SK-N-MC (cell line): ENCODE measurements at regions not wholly inside any gene's neighbourhood (a gene's known extent, or its start where the extent isn't known, plus 50 kb on each side); places are given as distances from the start of the nearest gene placed in this dataset.

ENCODE experiments used
- DNase-seq: peaks from one replicate; pipeline ENCODE4 v3.0.0-alpha.2; 2011; ENCODE audit warnings: low read depth, low spot score
- H3K27ac ChIP-seq: fragments of 200-600 bp; sonication (generic); 2 replicates; pipeline ENCODE4 v1.5.1; 2016; ENCODE audit warnings: mixed run types
- H3K36me3 ChIP-seq: fragments of 200-600 bp; sonication (generic); 2 replicates; pipeline ENCODE4 v1.6.1; 2017; ENCODE audit warnings: antibody characterized with exemption, low read length, mixed read lengths; ENCODE audit not compliant: insufficient read depth
- H3K4me3 ChIP-seq: fragments of 200-600 bp; sonication (generic); 2 replicates; pipeline ENCODE4 v1.5.1; 2016
- H3K9ac ChIP-seq: fragments of 200-600 bp; sonication (generic); 2 replicates; pipeline ENCODE4 v1.8.0; 2017; ENCODE audit warnings: mixed run types, mixed read lengths; ENCODE audit not compliant: insufficient read length
- H3K9me3 ChIP-seq: fragments of 200-600 bp; sonication (generic); 2 replicates; pipeline ENCODE4 v1.6.1; 2017; ENCODE audit warnings: low read depth, mild to moderate bottlenecking, antibody characterized with exemption, low read length, moderate library complexity, mixed read lengths
- EZH2 ChIP-seq: fragments of 200-600 bp; sonication (generic); IDR thresholded peaks from one replicate; pipeline ENCODE4 v1.6.1; 2017; ENCODE audit warnings: antibody characterized with exemption
- FOXP2 ChIP-seq: optimal IDR thresholded peaks from 2 replicates; pipeline ENCODE3; 2011; ENCODE audit warnings: mild to moderate bottlenecking, moderate library complexity; ENCODE audit not compliant: insufficient read depth; ENCODE audit errors: extremely low read length, control extremely low read depth
- POLR2AphosphoS5 ChIP-seq: IDR thresholded peaks from 2 replicates; pipeline ENCODE4 v1.6.1; 2012; ENCODE audit warnings: mild to moderate bottlenecking, low read depth, low read length, borderline replicate concordance

DNA sequence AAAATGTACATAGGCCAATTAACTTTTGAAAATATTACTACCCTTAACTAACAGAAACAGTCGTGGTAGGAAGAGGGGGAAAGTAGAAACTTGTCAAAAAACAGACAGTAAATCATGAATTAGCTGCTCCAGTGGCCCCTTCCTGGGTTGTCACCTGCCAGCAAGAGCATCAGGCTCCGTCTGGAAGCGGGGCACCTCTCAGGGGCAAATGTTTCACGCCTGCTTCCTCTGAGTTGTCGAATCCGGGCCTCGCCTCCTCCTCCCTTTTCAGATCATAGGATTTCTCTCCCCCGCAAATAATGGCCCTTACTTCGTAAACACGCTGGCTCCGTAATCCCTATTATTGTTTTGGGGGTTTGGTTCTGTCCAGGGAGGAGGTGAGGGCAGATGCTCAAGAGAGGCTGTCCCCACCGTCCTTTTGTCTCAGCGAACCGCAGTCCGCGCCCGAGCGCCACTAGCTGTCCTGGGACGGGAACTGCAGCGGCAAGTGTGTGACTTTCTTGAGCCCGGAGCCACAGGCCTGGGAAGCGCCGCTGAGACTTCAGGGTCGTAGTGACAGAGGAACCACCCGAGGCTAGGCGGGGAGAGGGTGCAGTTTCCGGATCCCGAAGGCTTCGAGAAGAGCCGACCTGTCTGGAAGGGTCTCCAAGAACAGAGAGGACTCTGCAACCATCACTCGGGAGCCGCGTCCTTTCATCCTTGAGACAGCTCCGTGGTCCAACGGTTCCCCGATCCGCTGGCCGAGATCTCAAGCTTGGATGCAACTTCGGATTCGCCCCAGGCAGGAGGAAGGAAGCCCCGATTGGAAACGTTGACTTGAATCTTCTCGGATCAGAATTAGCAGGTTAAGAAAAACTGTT lies 214.5 kb upstream of the ZNF184 start:
- TF ChIP-seq EZH2 (no peak), POLR2AphosphoS5 (no peak), FOXP2 (no peak)
- Histone ChIP-seq H3K9ac (peak overlapping the region; percentile 78), H3K4me3 (peak overlapping the region; percentile 100), H3K27ac (peak overlapping the region; percentile 76), H3K36me3 (no peaks in the 10 kb centered on the region), H3K9me3 (no peaks in the 10 kb centered on the region)
- no peak for DNase-seq

DNA sequence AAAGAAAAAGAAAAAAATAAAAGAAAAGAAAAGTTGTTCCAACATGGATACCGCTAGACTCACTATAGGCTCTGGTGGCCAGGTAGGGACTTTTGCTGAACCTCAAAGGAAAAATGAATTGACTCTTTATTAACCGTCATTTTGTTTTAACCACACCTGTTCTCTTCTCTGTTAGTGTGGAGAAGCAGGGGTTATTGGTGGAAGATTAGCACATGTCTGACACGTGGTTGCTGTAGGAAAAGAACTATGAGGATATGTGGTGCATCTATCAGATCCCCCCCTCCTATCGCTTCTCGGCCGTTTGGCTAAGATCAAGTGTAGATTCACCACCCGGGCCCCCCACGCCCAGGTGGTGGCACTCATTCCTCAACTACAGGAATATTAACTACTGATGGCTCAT lies 212.4 kb upstream of the ZNF184 start:
- TF ChIP-seq POLR2AphosphoS5 (no peak), EZH2 (no peak), FOXP2 (no peak)
- no peak overlapping the region for H3K4me3 ChIP-seq
- H3K9me3 ChIP-seq, result no peaks in the 10 kb centered on the region
- no peaks in the 10 kb centered on the region for H3K36me3 ChIP-seq
- no peak overlapping the region for H3K9ac ChIP-seq
- no peak overlapping the region for H3K27ac ChIP-seq
- no peak for DNase-seq

DNA sequence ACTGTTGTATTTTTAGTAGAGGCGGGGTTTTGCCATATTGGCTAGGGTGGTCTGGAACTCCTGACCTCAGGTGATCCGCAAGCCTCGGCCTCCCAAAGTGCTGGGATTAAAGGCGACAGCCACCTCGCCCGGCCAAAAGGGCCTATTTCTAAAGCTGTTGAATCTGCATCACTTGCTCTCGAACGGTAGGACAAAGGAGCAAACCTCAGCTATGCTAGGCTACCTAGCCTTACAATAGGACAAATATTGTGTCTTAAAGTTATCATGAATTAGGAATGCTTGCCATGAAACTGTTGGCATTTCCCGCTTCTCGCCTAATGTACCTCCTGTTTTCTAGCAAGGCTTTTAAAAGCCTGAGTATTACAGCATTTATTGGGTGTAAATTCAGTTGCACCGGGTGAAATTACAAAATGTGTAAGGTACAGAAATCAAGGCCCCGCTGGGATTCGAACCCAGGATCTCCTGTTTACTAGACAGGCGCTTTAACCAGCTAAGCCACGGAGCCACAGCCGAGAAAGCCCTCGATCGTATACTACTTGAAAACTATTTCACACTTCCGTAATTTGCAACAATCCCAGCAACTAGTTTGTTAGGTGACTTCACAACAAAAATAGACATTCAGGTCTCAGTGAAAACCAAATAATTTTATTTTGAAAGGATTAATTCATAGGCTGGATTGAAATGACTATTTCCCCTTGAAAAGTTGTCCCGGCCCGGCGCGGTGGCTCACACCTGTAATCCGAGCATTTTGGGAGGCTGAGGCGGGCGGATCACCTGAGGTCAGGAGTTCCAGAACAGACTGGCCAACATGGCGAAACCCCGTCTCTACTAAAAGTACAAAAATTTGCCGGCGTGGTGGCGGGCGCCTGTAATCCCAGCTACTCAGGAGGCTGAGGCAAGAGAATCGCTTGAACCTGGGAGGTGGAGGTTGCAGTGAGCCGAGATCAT lies 211.6 kb upstream of the ZNF184 start:
- Histone ChIP-seq H3K9ac (no peak overlapping the region), H3K9me3 (no peaks in the 10 kb centered on the region), H3K4me3 (peak overlapping the region; percentile 48), H3K36me3 (no peaks in the 10 kb centered on the region), H3K27ac (peak overlapping the region; percentile 50; the same call in 1 of the 2 replicates)
- TF ChIP-seq FOXP2 (no peak), EZH2 (no peak), POLR2AphosphoS5 (no peak)
- DNase-seq, result no peak

DNA sequence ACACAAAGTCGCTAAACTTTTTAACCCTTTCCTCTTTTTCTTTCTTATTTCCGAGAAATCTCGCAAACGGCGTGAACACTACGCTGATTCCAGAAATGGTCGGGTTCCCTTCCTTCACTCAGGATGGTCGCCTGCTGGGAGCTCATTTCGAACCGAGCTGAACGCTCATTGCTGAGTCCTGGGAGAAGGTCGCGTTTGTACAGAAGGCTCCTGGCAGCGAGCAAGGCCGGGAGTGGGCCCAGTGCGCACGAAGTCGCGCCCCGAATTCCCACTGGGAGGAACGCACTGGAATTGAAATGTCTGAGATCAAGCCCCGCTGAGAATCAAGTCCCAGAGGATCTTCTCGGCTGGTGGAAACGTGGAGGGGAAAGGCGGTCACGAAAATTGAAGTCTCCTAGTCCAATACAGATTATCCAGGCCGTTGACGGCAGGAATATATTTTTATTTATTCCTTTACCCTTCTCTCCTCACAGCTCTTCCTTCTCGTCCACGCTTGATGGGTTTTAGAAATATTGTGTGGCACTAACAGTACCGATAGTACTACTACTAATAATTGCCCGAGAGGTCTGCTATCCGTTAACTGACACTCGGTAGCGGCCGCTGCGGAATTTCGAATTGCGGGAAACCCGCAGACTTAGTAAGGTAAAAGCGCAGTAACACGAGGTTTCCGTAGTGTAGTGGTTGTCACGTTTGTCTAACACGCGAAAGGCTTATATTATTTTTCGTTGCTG lies 207.2 kb upstream of the ZNF184 start:
- DNase-seq, result no peak
- H3K4me3 ChIP-seq, result no peak overlapping the region
- no peaks in the 10 kb centered on the region for H3K9me3 ChIP-seq
- no peak overlapping the region for H3K27ac ChIP-seq
- no peaks in the 10 kb centered on the region for H3K36me3 ChIP-seq
- no peak overlapping the region for H3K9ac ChIP-seq
- TF ChIP-seq EZH2 (no peak), POLR2AphosphoS5 (no peak), FOXP2 (no peak)

GRCh38 chr6:27679308-27679963 lies 206.5 kb upstream of the ZNF184 start:
- Histone ChIP-seq H3K36me3 (no peaks in the 10 kb centered on the region), H3K4me3 (no peak overlapping the region)
- DNase-seq, result no peak

GRCh38 chr6:27678469-27678868 lies 205.6 kb upstream of the ZNF184 start:
- no peak overlapping the region for H3K9ac ChIP-seq
- no peak for DNase-seq
- H3K27ac ChIP-seq, result no peak overlapping the region
- no peak overlapping the region for H3K4me3 ChIP-seq
- H3K9me3 ChIP-seq, result no peaks in the 10 kb centered on the region
- no peak for TF ChIP-seq EZH2
- no peak for TF ChIP-seq POLR2AphosphoS5
- no peak for TF ChIP-seq FOXP2
- H3K36me3 ChIP-seq, result no peaks in the 10 kb centered on the region

More at GRCh38 chr6:27679308-27679963, 206.5 kb upstream of the ZNF184 start:
- Histone ChIP-seq H3K9ac (no peak overlapping the region), H3K9me3 (no peaks in the 10 kb centered on the region), H3K27ac (no peak overlapping the region)
- no peak for TF ChIP-seq POLR2AphosphoS5
- no peak for TF ChIP-seq EZH2
- TF ChIP-seq FOXP2, result no peak

- H3K4me3 ChIP-seq, result no peak overlapping the region
- no peaks in the 10 kb centered on the region for H3K9me3 ChIP-seq
- H3K36me3 ChIP-seq, result no peaks in the 10 kb centered on the region
- DNase-seq, result no peak
- no peak overlapping the region for H3K27ac ChIP-seq
- no peak overlapping the region for H3K9ac ChIP-seq
- TF ChIP-seq POLR2AphosphoS5 (no peak), FOXP2 (no peak)
Measured at GRCh38 chr6:27674882-27675281, 202.0 kb upstream of the ZNF184 start.
